Fibroblast of lung (primary cell): ENCODE measurements at regions not wholly inside any gene's neighbourhood (a gene's known extent, or its start where the extent isn't known, plus 50 kb on each side); places are given as distances from the start of the nearest gene placed in this dataset.

Experiments used
- DNase-seq, 2 donors: peaks; one replicate each; pipeline versions ENCODE4 v3.0.0 to v3.0.0-alpha.2; 2010; ENCODE audit warnings: low read depth in 2 of 2
- H2AFZ ChIP-seq: 2 replicates; pipeline ENCODE4 v1.5.1; 2012; ENCODE audit warnings: low read length, control low read depth, inconsistent platforms
- H3K27ac ChIP-seq: 2 replicates; pipeline ENCODE4 v1.5.1; 2011; ENCODE audit warnings: low read length, control low read depth; ENCODE audit not compliant: insufficient read depth
- H3K27me3 ChIP-seq: 2 replicates; pipeline ENCODE4 v1.5.1; 2011; ENCODE audit warnings: mild to moderate bottlenecking, low read length; ENCODE audit not compliant: control insufficient read depth, insufficient read depth
- H3K36me3 ChIP-seq: 2 replicates; pipeline ENCODE4 v1.5.1; 2011; ENCODE audit warnings: low read length; ENCODE audit not compliant: control insufficient read depth, insufficient read depth
- H3K4me1 ChIP-seq: 2 replicates; pipeline ENCODE4 v1.5.1; 2011; ENCODE audit warnings: low read length; ENCODE audit not compliant: control insufficient read depth, insufficient read depth; ENCODE audit errors: extremely low read depth
- H3K4me2 ChIP-seq: 2 replicates; pipeline ENCODE4 v1.5.1; 2011; ENCODE audit warnings: low read length, control low read depth; ENCODE audit not compliant: insufficient read depth; ENCODE audit errors: extremely low read depth
- H3K4me3 ChIP-seq, 4 experiments: fragments of 200-600 bp in 1 of 4; sonication (generic) in 1 of 4; replicated peaks in 1 of 4; 2 replicates each; pipeline ENCODE4 v1.5.1; 2011 to 2016; ENCODE audit warnings: low read length in 4 of 4, low read depth in 3 of 4, mild to moderate bottlenecking in 3 of 4, control low read depth in 2 of 4, inconsistent platforms in 1 of 4, mixed read lengths in 1 of 4; ENCODE audit not compliant: insufficient read depth in 1 of 4; ENCODE audit errors: control extremely low read depth in 1 of 4
- H3K79me2 ChIP-seq: 2 replicates; pipeline ENCODE4 v1.5.1; 2012; ENCODE audit warnings: mild to moderate bottlenecking, low read length, inconsistent platforms; ENCODE audit not compliant: control insufficient read depth, insufficient read depth
- H3K9ac ChIP-seq: 2 replicates; pipeline ENCODE4 v1.5.1; 2011; ENCODE audit warnings: mild to moderate bottlenecking, low read length, control low read depth; ENCODE audit not compliant: insufficient read depth
- H3K9me3 ChIP-seq: 2 replicates; pipeline ENCODE4 v1.5.1; 2012; ENCODE audit warnings: low read depth, low read length; ENCODE audit not compliant: control insufficient read depth, insufficient read depth
- H4K20me1 ChIP-seq: 2 replicates; pipeline ENCODE4 v1.5.1; 2011; ENCODE audit warnings: low read length; ENCODE audit not compliant: control insufficient read depth, insufficient read depth; ENCODE audit errors: extremely low read depth
- EZH2 ChIP-seq: IDR thresholded peaks from 2 replicates; pipeline ENCODE4 v1.5.1; 2012; ENCODE audit warnings: low read length, control low read depth, mild to moderate bottlenecking; ENCODE audit errors: missing control alignments
- TF ChIP-seq, protein P1 (sequence below), 2 donors: IDR thresholded peaks in 1 of 2; conservative IDR thresholded peaks in 1 of 2; 1 replicate in 1 of 2; 2 replicates in 1 of 2; pipeline ENCODE4 v1.5.1; 2011 to 2012; ENCODE audit warnings: low read length in 2 of 2, control low read depth in 1 of 2, inconsistent platforms in 1 of 2, low read depth in 1 of 2, mild to moderate bottlenecking in 1 of 2

DNA sequence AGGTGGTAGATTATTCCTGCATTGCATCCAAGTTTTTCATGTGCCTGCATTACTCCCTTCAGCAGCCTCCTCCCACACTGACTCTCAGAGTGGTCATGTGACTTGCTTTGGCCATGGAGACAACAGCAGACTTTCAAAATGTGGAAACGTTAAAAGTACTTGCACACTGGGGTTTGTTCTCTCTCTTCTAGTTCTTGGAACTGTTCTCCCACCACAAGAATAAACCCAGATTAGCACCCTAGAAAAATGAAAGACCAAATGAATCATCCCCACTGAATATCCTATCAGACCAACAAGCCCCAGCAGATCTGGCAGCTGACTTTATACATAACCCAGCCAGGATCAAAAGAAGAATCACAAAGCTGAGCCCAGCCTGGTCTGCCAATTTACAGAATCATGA is 398.5 kb downstream of the VPS13C start:
- H3K4me3 ChIP-seq: no peak overlapping the region
- H3K4me2 ChIP-seq: no peak overlapping the region
- H3K9ac ChIP-seq: no peak overlapping the region
- H3K27ac ChIP-seq: no peak overlapping the region
- no peaks in the 10 kb centered on the region for H4K20me1 ChIP-seq
- DNase-seq: peak in 1 of 2 donors; percentile 1
- TF ChIP-seq, protein P1, sequence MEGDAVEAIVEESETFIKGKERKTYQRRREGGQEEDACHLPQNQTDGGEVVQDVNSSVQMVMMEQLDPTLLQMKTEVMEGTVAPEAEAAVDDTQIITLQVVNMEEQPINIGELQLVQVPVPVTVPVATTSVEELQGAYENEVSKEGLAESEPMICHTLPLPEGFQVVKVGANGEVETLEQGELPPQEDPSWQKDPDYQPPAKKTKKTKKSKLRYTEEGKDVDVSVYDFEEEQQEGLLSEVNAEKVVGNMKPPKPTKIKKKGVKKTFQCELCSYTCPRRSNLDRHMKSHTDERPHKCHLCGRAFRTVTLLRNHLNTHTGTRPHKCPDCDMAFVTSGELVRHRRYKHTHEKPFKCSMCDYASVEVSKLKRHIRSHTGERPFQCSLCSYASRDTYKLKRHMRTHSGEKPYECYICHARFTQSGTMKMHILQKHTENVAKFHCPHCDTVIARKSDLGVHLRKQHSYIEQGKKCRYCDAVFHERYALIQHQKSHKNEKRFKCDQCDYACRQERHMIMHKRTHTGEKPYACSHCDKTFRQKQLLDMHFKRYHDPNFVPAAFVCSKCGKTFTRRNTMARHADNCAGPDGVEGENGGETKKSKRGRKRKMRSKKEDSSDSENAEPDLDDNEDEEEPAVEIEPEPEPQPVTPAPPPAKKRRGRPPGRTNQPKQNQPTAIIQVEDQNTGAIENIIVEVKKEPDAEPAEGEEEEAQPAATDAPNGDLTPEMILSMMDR (conservative IDR thresholded peaks at IDR 0.05 in 1 of 2, IDR thresholded peaks at IDR 0.05 in 1 of 2; ENCODE audit: low read depth in 1 of 2, low read length in 2 of 2): no peak
- no peak for TF ChIP-seq EZH2
- no peaks in the 10 kb centered on the region for H3K4me1 ChIP-seq
- H3K36me3 ChIP-seq: no peaks in the 10 kb centered on the region
- H3K27me3 ChIP-seq: peaks cover 3% of the 10 kb centered on the region
- H3K79me2 ChIP-seq: no peaks in the 10 kb centered on the region
- H3K9me3 ChIP-seq: no peaks in the 10 kb centered on the region
- no peak overlapping the region for H2AFZ ChIP-seq

DNA sequence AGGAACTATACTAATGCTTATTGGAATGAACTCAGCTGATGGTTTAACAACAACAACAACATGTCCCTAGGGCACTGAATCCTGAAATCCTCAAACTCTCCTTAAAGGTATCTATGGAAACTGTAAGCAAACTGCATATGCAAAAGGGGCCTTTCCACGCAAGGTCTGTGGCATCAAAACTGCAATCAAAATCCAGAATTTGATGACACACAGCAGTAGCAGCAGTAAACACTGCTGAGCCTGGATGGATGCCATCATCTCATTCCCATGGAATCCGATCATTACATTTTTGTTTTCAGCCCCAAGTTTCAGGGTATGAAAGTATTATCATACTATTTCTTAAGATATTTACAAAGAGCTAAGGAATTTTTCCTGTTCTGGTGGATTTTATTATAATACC is 399.7 kb downstream of the VPS13C start:
- Histone ChIP-seq H3K4me3 (no peak overlapping the region), H3K27ac (no peak overlapping the region), H3K9me3 (no peaks in the 10 kb centered on the region), H3K27me3 (peaks cover 3% of the 10 kb centered on the region), H3K4me1 (no peaks in the 10 kb centered on the region), H3K79me2 (no peaks in the 10 kb centered on the region), H4K20me1 (no peaks in the 10 kb centered on the region), H3K4me2 (no peak overlapping the region), H2AFZ (no peak overlapping the region), H3K9ac (no peak overlapping the region), H3K36me3 (no peaks in the 10 kb centered on the region)
- TF ChIP-seq, protein P1 (conservative IDR thresholded peaks at IDR 0.05 in 1 of 2, IDR thresholded peaks at IDR 0.05 in 1 of 2; ENCODE audit: low read depth in 1 of 2, low read length in 2 of 2): no peak
- no peak for TF ChIP-seq EZH2
- DNase-seq: peak; percentile 9 to 76

DNA sequence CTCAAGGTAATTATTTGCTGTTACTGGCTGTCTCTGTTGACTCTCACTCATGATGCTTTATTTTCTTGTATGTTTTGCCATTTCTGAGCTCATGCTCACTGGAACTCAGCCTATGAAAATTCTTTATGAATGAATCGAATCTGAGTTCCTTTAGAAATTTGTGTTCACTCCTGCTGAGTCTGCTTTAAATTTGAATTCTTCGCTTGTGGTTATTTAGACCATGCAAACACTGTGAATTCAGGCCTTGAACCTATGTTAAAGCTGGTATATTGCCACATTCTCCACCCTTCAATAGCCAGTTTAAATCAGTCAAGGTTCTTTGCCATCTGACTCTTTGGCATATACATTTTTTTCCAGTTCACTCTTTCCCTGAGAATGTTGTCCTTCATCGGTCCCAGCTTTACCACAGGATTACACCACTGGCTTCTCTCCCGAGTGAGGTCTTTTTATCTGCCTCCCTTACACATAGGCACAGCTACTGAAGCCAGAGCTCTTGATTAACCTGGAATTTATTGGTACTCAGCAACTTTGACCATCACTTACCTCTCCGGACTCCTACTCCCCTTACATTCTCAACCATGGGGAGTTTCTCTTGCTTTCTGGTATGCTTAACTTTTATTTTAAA is 400.6 kb downstream of the VPS13C start:
- DNase-seq: peak; percentile 7 to 70
- no peak overlapping the region for H3K27ac ChIP-seq
- no peak for TF ChIP-seq EZH2
- TF ChIP-seq, protein P1 (conservative IDR thresholded peaks at IDR 0.05 in 1 of 2, IDR thresholded peaks at IDR 0.05 in 1 of 2; ENCODE audit: low read depth in 1 of 2, low read length in 2 of 2): no peak

More for the DNA sequence above, 400.6 kb downstream of the VPS13C start:
- Histone ChIP-seq H3K4me3 (no peak overlapping the region), H4K20me1 (no peaks in the 10 kb centered on the region), H3K79me2 (no peaks in the 10 kb centered on the region), H3K27me3 (peaks cover 3% of the 10 kb centered on the region), H3K4me1 (no peaks in the 10 kb centered on the region), H3K4me2 (no peak overlapping the region), H3K9me3 (no peaks in the 10 kb centered on the region), H3K9ac (no peak overlapping the region), H2AFZ (no peak overlapping the region), H3K36me3 (no peaks in the 10 kb centered on the region)
